GM12891 (cell line): ENCODE measurements at regions not wholly inside any gene's neighbourhood (a gene's known extent, or its start where the extent isn't known, plus 50 kb on each side); places are given as distances from the start of the nearest gene placed in this dataset.

Experiments
- POLR2A ChIP-seq: IDR thresholded peaks from 2 replicates; pipeline ENCODE4 v1.6.1; 2011; ENCODE audit warnings: low read depth, low read length, control low read depth
- SPI1 ChIP-seq: IDR thresholded peaks from 2 replicates; pipeline ENCODE4 v1.6.1; 2011; ENCODE audit warnings: low read depth, low read length, control low read depth

- TF ChIP-seq SPI1 (no peak), POLR2A (no peak)
Observed at GRCh38 chr5:126351153-126351552, 72.1 kb upstream of the GRAMD2B start.
